Smooth muscle cell (in vitro differentiated cells): ENCODE measurements at regions not wholly inside any gene's neighbourhood (a gene's known extent, or its start where the extent isn't known, plus 50 kb on each side); places are given as distances from the start of the nearest gene placed in this dataset.

Experiments used
- DNase-seq: peaks from one replicate; lab custom pipeline; 2025; ENCODE audit not compliant: unreplicated experiment; lab: John Stamatoyannopoulos, UW
- H2AFZ ChIP-seq: fragments of 200-600 bp; sonication (generic); 2 replicates; pipeline ENCODE4 v1.6.0; 2016; ENCODE audit warnings: antibody characterized with exemption, low read depth, mild to moderate bottlenecking
- H3F3A ChIP-seq: fragments of 200-600 bp; sonication (generic); 2 replicates; pipeline ENCODE4 v1.6.0; 2017; ENCODE audit warnings: antibody characterized with exemption, low read depth
- H3K27ac ChIP-seq: fragments of 200-600 bp; sonication (generic); 2 replicates; pipeline ENCODE4 v1.5.1; 2016; ENCODE audit warnings: low read depth, mild to moderate bottlenecking
- H3K27me3 ChIP-seq: fragments of 200-600 bp; sonication (generic); 2 replicates; pipeline ENCODE4 v1.6.1; 2016; ENCODE audit warnings: low read depth, mild to moderate bottlenecking
- H3K36me3 ChIP-seq: fragments of 200-600 bp; sonication (generic); 2 replicates; pipeline ENCODE4 v1.5.1; 2016; ENCODE audit warnings: low read depth
- H3K4me1 ChIP-seq: fragments of 200-600 bp; sonication (generic); 2 replicates; pipeline ENCODE4 v1.5.1; 2016; ENCODE audit warnings: low read depth
- H3K4me2 ChIP-seq: fragments of 200-600 bp; sonication (generic); 2 replicates; pipeline ENCODE4 v1.6.0; 2016; ENCODE audit warnings: mild to moderate bottlenecking
- H3K4me3 ChIP-seq: fragments of 200-600 bp; sonication (generic); 2 replicates; pipeline ENCODE4 v1.5.1; 2016; ENCODE audit warnings: mild to moderate bottlenecking
- H3K79me2 ChIP-seq: fragments of 200-600 bp; sonication (generic); 2 replicates; pipeline ENCODE4 v1.6.0; 2016; ENCODE audit warnings: low read depth, mild to moderate bottlenecking
- H3K9ac ChIP-seq: fragments of 200-600 bp; sonication (generic); 2 replicates; pipeline ENCODE4 v1.6.0; 2016; ENCODE audit warnings: low read depth
- H3K9me3 ChIP-seq: fragments of 200-600 bp; sonication (generic); replicated peaks from 2 replicates; pipeline ENCODE4 v1.5.1; 2016; ENCODE audit warnings: low read depth
- H4K20me1 ChIP-seq: fragments of 200-600 bp; sonication (generic); 2 replicates; pipeline ENCODE4 v1.6.0; 2016; ENCODE audit warnings: low read depth
- CTCF ChIP-seq: fragments of 200-600 bp; sonication (generic); IDR thresholded peaks from 2 replicates; pipeline ENCODE4 v1.5.1; 2017; ENCODE audit warnings: borderline replicate concordance, mild to moderate bottlenecking, antibody characterized with exemption; ENCODE audit not compliant: insufficient read depth, poor library complexity, severe bottlenecking
- WGBS: methylation state at CpG from one replicate; pipeline ENCODE4 v1.1.7; 2016; ENCODE audit warnings: low lambda C conversion rate; 5-methylcytosine and 5-hydroxymethylcytosine counted together

DNA sequence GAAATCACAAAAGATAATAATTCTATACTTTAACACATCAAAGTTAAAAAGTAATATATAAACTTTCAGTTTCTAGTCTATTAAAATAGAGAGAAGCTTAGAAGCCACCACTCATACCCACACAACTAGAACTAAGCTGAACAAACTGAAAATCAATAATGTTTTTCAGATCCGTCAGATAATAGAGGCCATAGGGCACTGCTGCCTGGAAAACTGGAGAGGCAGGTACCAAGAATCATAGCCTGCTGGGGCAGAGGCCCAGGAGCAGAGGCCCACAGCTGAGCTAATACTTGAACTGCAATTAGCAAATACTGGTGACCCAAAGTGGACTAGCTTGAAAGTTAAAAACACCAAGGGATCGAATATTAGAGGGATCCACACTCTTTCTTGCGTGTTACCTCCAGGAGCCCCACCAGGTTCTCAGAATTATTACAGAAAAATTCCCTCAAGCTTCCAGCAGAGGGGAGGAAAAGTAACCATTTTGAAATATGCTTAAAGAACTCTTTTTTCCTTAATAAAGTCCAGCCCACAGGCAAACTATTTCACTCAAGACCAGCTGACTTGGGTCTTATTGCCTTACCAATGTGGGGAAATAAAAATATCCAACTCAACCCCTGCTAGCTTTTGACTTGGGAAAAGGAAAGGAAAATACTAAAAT lies 774.1 kb upstream of the IGFBP3 start:
- Histone ChIP-seq H3F3A (peaks cover 7% of the 10 kb centered on the region), H4K20me1 (no peaks in the 10 kb centered on the region), H3K4me1 (no peaks in the 10 kb centered on the region), H3K9ac (no peak overlapping the region), H3K36me3 (no peaks in the 10 kb centered on the region), H3K27me3 (no peaks in the 10 kb centered on the region), H2AFZ (peak overlapping the region; percentile 72), H3K79me2 (no peaks in the 10 kb centered on the region), H3K4me3 (no peak overlapping the region), H3K9me3 (no peaks in the 10 kb centered on the region), H3K27ac (no peak overlapping the region), H3K4me2 (no peak overlapping the region)
- TF ChIP-seq CTCF = peak; percentile 20
- 86% methylated on average over 3 of the region's 3 CpGs for WGBS
- DNase-seq = no peak

GRCh38 chr7:46694058-46694457 lies 773.0 kb upstream of the IGFBP3 start:
- Histone ChIP-seq H3K4me1 (no peaks in the 10 kb centered on the region), H3K4me3 (no peak overlapping the region), H3K27me3 (no peaks in the 10 kb centered on the region), H3K9ac (no peak overlapping the region), H3K4me2 (no peak overlapping the region), H2AFZ (no peak overlapping the region), H3K79me2 (no peaks in the 10 kb centered on the region), H4K20me1 (no peaks in the 10 kb centered on the region), H3K9me3 (no peaks in the 10 kb centered on the region), H3K36me3 (no peaks in the 10 kb centered on the region), H3K27ac (no peak overlapping the region), H3F3A (peaks cover 7% of the 10 kb centered on the region)
- 83% methylated on average over 5 of the region's 5 CpGs for WGBS
- no peak for TF ChIP-seq CTCF
- DNase-seq = no peak

- H3K36me3 ChIP-seq = no peaks in the 10 kb centered on the region
- no peak for DNase-seq
Observed at GRCh38 chr7:46687203-46687602, 766.1 kb upstream of the IGFBP3 start.

More at GRCh38 chr7:46687203-46687602, 766.1 kb upstream of the IGFBP3 start:
- WGBS = 39% methylated on average over 1 of the region's 1 CpG
- no peaks in the 10 kb centered on the region for H3K79me2 ChIP-seq
- H3K4me3 ChIP-seq = no peak overlapping the region
- H3K4me2 ChIP-seq = no peak overlapping the region
- no peaks in the 10 kb centered on the region for H3K27me3 ChIP-seq
- no peak overlapping the region for H3K9ac ChIP-seq
- H3K4me1 ChIP-seq = no peaks in the 10 kb centered on the region
- no peak overlapping the region for H3K27ac ChIP-seq
- no peak for TF ChIP-seq CTCF
- H3F3A ChIP-seq = no peaks in the 10 kb centered on the region
- no peaks in the 10 kb centered on the region for H4K20me1 ChIP-seq
- no peaks in the 10 kb centered on the region for H3K9me3 ChIP-seq
- H2AFZ ChIP-seq = no peak overlapping the region
